Duodenal mucosa (tissue), 2 donors: ENCODE measurements at regions not wholly inside any gene's neighbourhood (a gene's known extent, or its start where the extent isn't known, plus 50 kb on each side); places are given as distances from the start of the nearest gene placed in this dataset.
"Not testable (repeated sequence)": the region's sequence is repeated elsewhere in the genome, so short reads cannot be mapped to it uniquely, and the experiment has no call there.

Experiments
- H3K27ac ChIP-seq: one replicate; pipeline ENCODE4 v1.7.0; 2013; ENCODE audit warnings: low read depth, low read length
- H3K27me3 ChIP-seq, 2 donors: one replicate each; pipeline ENCODE4 v1.7.0; 2013; ENCODE audit warnings: low read length in 2 of 2, control low read depth in 1 of 2; ENCODE audit not compliant: insufficient read depth in 2 of 2, control insufficient read depth in 1 of 2
- H3K36me3 ChIP-seq, 2 donors: one replicate each; pipeline ENCODE4 v1.7.0; 2013; ENCODE audit warnings: low read length in 2 of 2, control low read depth in 1 of 2; ENCODE audit not compliant: insufficient read depth in 2 of 2, control insufficient read depth in 1 of 2
- H3K4me1 ChIP-seq, 2 donors: one replicate each; pipeline ENCODE4 v1.7.0; 2013; ENCODE audit warnings: low read length in 2 of 2, control low read depth in 1 of 2; ENCODE audit not compliant: insufficient read depth in 2 of 2, control insufficient read depth in 1 of 2
- H3K4me3 ChIP-seq, 2 donors: one replicate each; pipeline ENCODE4 v1.7.0; 2013; ENCODE audit warnings: low read length in 2 of 2, low read depth in 1 of 2
- H3K9ac ChIP-seq, 2 donors: one replicate each; pipeline ENCODE4 v1.7.0; 2013; ENCODE audit warnings: low read length in 2 of 2, low read depth in 1 of 2
- H3K9me3 ChIP-seq, 2 donors: one replicate each; pipeline ENCODE4 v1.7.0; 2013; ENCODE audit warnings: low read length in 2 of 2, control low read depth in 1 of 2; ENCODE audit not compliant: control insufficient read depth in 1 of 2

DNA sequence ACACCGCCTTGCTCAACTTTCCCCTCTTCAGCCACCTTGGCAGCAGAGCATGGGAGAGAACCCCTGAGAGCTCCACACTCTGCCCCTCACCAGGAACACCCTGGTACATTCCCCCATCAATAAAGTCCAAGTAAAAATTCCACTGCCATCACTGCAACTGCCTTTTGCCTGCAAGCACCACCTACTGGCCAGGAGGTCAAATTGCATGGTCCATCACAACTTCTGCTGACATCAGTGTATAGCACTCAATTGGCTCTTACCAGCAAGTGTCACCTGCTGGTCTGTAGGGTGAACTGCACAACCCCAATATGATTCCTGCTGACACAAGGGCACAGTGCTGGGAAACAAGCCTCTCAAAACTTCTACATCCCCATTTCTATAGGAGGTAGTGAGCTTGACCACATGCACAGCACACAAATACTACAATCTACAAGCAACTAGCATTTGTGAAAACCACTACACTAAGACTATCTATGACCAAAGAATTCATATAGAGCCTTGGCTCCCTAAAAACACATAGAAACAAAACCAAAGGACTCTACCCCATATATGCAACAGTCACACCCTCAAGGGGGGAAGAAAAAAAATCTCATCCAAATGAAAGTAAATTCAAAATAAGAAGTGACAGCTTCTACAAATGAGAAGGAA, 69.2 kb downstream of the FASLG start:
- Histone ChIP-seq H3K4me1 (no peaks in the 10 kb centered on the region), H3K36me3 (no peaks in the 10 kb centered on the region), H3K9ac (no peak overlapping the region), H3K4me3 (no peak overlapping the region), H3K9me3 (peaks cover 0 to 4% of the 10 kb centered on the region in 2 donors), H3K27me3 (no peaks in the 10 kb centered on the region), H3K27ac (no peak overlapping the region)

DNA sequence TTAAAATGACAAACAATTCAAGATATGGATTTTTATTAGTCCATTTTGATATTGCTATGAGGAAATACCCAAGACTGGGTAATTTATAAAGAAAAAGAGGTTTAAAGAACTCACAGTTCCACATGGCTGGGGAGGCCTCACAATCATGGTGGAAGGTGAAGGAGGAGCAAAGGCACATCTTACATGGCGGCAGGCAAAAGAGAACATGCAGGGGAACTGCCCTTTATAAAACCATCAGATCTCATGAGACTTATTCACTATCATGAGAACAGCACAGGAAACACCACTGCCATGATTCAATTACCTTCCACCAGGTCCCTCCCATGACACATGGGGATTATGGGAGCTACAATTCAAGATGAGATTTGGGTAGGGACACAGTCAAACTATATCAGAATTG, 69.8 kb downstream of the FASLG start:
- not testable (repeated sequence) for H3K27ac ChIP-seq, H3K4me3 ChIP-seq, H3K36me3 ChIP-seq, H3K4me1 ChIP-seq, H3K27me3 ChIP-seq, H3K9me3 ChIP-seq, H3K9ac ChIP-seq

DNA sequence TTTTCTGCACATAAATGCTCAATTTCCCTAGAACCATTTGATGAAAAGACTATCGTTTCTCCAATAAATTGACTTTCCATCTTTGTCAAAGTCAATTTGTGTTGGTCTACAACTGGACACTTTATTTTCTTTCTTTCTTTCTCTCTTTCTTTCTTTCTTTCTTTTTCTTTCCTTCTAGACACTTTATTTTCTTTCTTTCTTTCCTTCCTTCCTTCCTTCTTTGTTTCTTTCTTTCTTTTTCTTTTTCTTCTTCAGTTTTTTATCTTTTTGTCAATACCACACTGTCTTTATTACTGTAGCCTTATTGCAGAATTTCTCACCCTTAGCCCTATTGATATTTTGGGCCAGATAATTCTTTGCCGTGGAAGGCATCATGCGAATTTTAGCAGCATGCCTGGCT, 73.5 kb downstream of the FASLG start:
- Histone ChIP-seq H3K27ac (no peak overlapping the region), H3K36me3 (no peaks in the 10 kb centered on the region), H3K4me1 (no peaks in the 10 kb centered on the region), H3K9ac (no peak overlapping the region), H3K27me3 (no peaks in the 10 kb centered on the region), H3K4me3 (no peak overlapping the region), H3K9me3 (peaks cover 0 to 4% of the 10 kb centered on the region in 2 donors)

DNA sequence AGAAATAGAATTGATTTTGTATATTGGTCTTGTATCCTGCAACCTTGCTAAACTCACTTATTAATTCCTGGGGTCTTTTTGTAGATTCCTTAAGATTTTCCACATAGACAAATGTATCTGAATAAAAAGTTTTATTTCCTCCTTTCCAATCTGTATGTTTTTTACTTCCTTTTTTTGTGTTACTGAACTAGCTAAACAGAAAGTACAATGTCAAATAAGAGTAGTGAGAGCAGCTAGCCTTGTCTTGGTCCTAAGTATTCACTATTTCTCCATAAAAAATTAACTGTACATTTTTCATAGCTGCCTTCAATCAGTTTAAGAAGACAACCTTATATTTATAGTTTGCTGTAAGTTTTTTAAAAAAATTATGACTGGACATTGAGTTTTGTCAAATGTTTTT, 74.9 kb downstream of the FASLG start:
- Histone ChIP-seq H3K36me3 (no peaks in the 10 kb centered on the region), H3K27ac (no peak overlapping the region), H3K9ac (no peak overlapping the region), H3K27me3 (no peaks in the 10 kb centered on the region), H3K4me1 (no peaks in the 10 kb centered on the region), H3K9me3 (no peaks in the 10 kb centered on the region), H3K4me3 (no peak overlapping the region)

DNA sequence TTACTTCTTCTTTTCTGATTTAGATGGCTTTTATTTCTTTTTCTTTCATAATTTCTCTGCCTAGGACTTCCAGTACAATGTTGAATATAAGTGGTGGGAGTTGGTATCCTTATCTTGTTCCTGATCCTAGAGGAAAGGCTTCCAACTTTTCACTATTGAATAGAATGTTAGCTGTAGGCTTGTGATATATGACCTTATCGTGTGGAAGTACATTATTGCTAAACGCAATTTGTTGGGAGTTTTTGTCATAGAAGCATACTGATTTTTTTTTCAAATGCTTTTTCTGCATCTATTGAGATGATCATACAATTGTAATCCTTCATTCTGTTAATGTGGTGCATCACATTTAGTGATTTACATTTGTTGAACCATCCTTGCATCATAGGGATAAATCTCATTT, 79.5 kb downstream of the FASLG start:
- no peaks in the 10 kb centered on the region for H3K27me3 ChIP-seq
- no peaks in the 10 kb centered on the region for H3K36me3 ChIP-seq
- H3K9me3 ChIP-seq, result no peaks in the 10 kb centered on the region
- H3K4me3 ChIP-seq, result no peak overlapping the region
- H3K9ac ChIP-seq, result no peak overlapping the region
- no peak overlapping the region for H3K27ac ChIP-seq
- H3K4me1 ChIP-seq, result no peaks in the 10 kb centered on the region

DNA sequence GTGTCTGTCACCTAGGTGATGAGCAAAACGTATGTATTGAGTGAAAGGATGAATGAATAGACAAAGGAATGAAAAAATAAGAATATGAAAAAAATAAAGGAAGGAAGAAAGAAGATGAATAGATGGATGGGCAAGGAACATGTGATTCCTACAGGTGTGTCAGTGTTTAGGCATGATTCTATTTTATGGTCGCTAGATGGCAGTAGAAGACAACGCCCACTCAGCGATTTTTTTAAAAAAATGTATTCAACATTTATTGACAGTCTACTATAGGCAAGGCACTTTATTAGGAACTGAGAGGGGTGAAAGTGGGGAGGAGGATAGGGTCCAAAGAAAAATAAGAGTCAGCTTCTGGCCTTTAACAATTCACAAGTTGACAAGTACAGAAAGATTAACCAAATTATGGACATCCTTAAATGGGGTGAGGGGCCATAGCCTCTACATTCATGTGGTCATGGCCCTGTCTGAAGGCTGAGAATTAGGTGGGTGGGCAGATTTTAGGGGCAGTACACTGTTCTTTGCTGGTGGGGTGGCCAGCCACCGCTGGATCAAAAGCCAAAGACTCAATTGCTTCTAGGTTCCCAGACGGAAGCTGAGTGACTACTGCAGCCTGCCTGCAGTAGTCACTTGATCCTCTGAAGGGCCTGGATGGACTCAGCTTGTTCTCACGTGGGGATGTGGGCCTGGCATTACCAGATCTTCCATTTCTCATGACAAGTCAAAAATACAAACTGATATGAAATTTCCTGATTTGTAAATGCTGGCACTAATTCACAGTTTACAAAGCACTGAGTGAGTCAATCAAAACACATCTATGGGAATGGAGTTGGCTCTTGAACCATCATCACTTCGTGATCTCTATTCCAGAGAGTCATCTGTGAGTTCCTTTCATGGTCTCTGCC, 83.9 kb downstream of the FASLG start:
- Histone ChIP-seq H3K9ac (no peak overlapping the region), H3K27ac (no peak overlapping the region), H3K36me3 (no peaks in the 10 kb centered on the region), H3K9me3 (no peaks in the 10 kb centered on the region), H3K4me1 (peaks cover 13 to 22% of the 10 kb centered on the region in 2 donors), H3K4me3 (no peak overlapping the region), H3K27me3 (no peaks in the 10 kb centered on the region)

DNA sequence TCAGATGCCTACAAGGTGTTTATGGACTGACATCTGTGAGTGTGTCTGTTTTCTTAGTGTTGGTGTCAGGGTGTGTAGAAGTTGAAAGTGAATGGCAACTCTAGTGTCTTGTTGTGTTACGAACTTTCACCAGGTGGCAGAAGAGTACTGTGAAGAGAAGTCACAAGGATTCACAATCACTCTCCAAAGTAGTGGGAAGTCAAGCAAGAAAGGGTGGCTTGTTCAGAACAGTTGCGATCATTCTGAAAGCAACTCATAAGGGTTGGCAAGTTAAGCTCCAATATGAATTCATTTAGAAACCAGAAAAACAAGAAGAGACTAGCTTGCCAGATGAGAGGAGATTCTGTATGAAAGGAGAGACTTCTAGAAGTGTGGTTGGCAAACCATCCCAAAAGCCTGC, 86.1 kb downstream of the FASLG start:
- H3K36me3 ChIP-seq, result no peaks in the 10 kb centered on the region
- H3K27ac ChIP-seq, result no peak overlapping the region

DNA sequence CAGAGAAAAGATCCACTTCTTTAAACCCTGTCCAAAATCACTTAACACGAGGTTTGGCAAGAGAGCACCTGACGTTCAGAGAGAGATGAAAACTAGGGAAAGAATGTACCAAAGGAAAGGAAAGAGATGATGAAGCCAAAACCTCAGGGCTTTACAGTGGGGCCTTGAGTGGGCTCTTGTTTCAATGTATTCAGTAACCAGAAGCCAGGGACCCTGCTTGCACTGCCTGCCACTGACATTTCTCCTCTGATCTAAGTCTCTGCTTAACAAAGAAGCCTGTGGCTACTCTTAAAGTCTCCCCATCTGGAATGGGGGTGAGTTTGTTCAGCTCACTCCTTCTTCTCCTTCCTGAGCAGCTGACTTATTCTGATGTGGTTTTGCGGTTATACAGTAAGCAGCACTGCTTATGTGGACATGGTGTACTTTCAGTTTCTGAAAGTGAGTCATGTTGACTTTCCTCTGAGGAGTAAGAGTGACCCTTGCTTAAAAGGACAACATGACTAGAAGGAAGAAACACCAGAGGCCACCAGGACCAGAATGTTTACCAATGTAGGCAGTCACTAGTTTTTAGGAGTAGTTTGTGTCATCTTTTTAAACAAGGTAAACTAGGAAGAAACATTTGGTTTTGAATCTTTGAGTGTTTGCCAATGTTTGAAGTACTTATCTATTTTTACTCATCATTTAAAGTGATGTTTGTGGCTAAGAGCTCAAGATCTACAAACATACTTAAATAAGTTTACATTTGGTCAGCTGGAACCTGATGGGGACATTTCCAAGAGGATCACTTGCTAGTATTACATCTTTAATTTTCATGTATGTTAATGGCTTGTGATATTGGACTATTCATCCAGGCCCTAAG, 87.4 kb downstream of the FASLG start:
- Histone ChIP-seq H3K27ac (no peak overlapping the region), H3K9me3 (no peaks in the 10 kb centered on the region), H3K4me1 (peaks cover 13 to 22% of the 10 kb centered on the region in 2 donors), H3K27me3 (no peaks in the 10 kb centered on the region), H3K4me3 (peak overlapping the region in 1 of 2 donors; percentile 8), H3K36me3 (no peaks in the 10 kb centered on the region), H3K9ac (no peak overlapping the region)

More for the DNA sequence above, 86.1 kb downstream of the FASLG start:
- no peak overlapping the region for H3K4me3 ChIP-seq
- H3K9ac ChIP-seq, result no peak overlapping the region
- no peaks in the 10 kb centered on the region for H3K9me3 ChIP-seq
- H3K4me1 ChIP-seq, result peaks cover 13 to 22% of the 10 kb centered on the region in 2 donors
- H3K27me3 ChIP-seq, result no peaks in the 10 kb centered on the region

DNA sequence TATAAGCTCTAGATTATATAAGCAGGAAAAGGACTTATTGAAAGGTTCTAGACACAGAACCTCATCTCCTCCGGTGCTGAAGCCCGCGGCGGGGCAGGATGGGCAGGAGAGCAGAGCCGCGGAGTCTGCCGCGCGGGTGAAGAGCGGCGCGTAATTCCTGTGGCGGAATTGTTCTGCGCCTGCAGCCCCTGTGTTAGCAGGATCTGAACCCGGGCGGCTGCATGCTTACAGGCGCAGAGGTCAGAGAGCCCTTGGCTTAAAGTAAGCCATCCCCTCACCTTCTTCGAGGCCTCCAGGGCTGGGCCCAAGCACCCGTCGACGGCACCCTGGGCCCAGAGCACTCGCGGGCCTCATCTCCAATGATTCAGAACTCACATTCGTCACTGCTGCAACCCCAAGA, 89.3 kb downstream of the FASLG start:
- no peaks in the 10 kb centered on the region for H3K9me3 ChIP-seq
- H3K36me3 ChIP-seq, result no peaks in the 10 kb centered on the region
- no peak overlapping the region for H3K27ac ChIP-seq

DNA sequence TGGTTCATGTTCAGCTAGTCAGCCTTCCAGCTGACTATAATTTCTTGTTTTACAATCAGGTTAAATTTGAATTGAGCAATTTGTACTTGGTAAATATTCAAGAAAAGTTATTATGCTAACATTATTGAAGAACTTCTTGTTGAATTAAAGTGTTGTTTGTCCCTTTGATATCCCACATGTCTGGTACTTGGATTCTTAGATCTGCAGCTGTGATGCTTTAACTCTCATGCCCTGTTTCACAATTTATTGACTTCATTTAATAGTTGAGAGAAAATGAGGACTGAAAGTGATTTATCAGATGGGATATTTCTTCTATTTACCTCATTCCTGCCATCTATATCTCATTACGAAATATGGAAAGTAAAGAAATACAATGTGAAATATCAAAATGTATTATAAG, 92.8 kb downstream of the FASLG start:
- Histone ChIP-seq H3K27me3 (no peaks in the 10 kb centered on the region), H3K9ac (no peak overlapping the region), H3K9me3 (no peaks in the 10 kb centered on the region), H3K27ac (no peak overlapping the region), H3K36me3 (no peaks in the 10 kb centered on the region), H3K4me1 (peaks cover 0 to 5% of the 10 kb centered on the region in 2 donors), H3K4me3 (no peak overlapping the region)

More for the DNA sequence above, 89.3 kb downstream of the FASLG start:
- Histone ChIP-seq H3K9ac (no peak overlapping the region), H3K4me1 (peaks cover 13 to 22% of the 10 kb centered on the region in 2 donors), H3K4me3 (no peak overlapping the region), H3K27me3 (no peaks in the 10 kb centered on the region)
